ENCODE measurements at regions not wholly inside any gene's neighbourhood (a gene's known extent, or its start where the extent isn't known, plus 50 kb on each side); places are given as distances from the start of the nearest gene placed in this dataset.

- H3K4me3 ChIP-seq: no peak overlapping the region
- no peak for DNase-seq (ENCODE audit: low spot score)
- no peak for TF ChIP-seq CTCF (IDR thresholded peaks at IDR 0.05)
- peak overlapping the region in 1 of 2 donors; percentile 38 for H3K27ac ChIP-seq
These were observed 1088.5 kb upstream of the TMEM132C start for GRCh38 chr12:127178463-127178862.

GRCh38 chr12:127179176-127179575 lies 1087.8 kb upstream of the TMEM132C start:
- Histone ChIP-seq H3K27ac (no peak overlapping the region), H3K4me3 (no peak overlapping the region)
- DNase-seq (ENCODE audit: low spot score): no peak
- TF ChIP-seq CTCF (IDR thresholded peaks at IDR 0.05): no peak

GRCh38 chr12:127182018-127182417 lies 1085.0 kb upstream of the TMEM132C start:
- no peak overlapping the region for H3K4me3 ChIP-seq
- no peak for DNase-seq (ENCODE audit: low spot score)
- no peak for TF ChIP-seq CTCF (IDR thresholded peaks at IDR 0.05)
- H3K27ac ChIP-seq: no peak overlapping the region

- no peak for DNase-seq (ENCODE audit: low spot score)
- TF ChIP-seq CTCF (IDR thresholded peaks at IDR 0.05): no peak
- Histone ChIP-seq H3K27ac (no peak overlapping the region), H3K4me3 (no peak overlapping the region)
These were observed 1077.0 kb upstream of the TMEM132C start for GRCh38 chr12:127189992-127190391.

GRCh38 chr12:127191129-127191528 lies 1075.8 kb upstream of the TMEM132C start:
- Histone ChIP-seq H3K4me3 (no peak overlapping the region), H3K27ac (no peak overlapping the region)
- no peak for DNase-seq (ENCODE audit: low spot score)
- no peak for TF ChIP-seq CTCF (IDR thresholded peaks at IDR 0.05)

- Histone ChIP-seq H3K4me3 (no peak overlapping the region), H3K27ac (no peak overlapping the region)
- TF ChIP-seq CTCF (IDR thresholded peaks at IDR 0.05): no peak
- no peak for DNase-seq (ENCODE audit: low spot score)
These were observed 1074.6 kb upstream of the TMEM132C start for GRCh38 chr12:127192391-127192790.

GRCh38 chr12:127193341-127193740 lies 1073.6 kb upstream of the TMEM132C start:
- no peak for DNase-seq (ENCODE audit: low spot score)

More at GRCh38 chr12:127193341-127193740, 1073.6 kb upstream of the TMEM132C start:
- H3K27ac ChIP-seq: no peak overlapping the region
- TF ChIP-seq CTCF (IDR thresholded peaks at IDR 0.05): no peak
- no peak overlapping the region for H3K4me3 ChIP-seq

Measured in coronary artery (tissue), 2 donors.